K562 (cell line): ENCODE measurements at regions not wholly inside any gene's neighbourhood (a gene's known extent, or its start where the extent isn't known, plus 50 kb on each side); places are given as distances from the start of the nearest gene placed in this dataset.

Experiments used
- BMI1 ChIP-seq: fragments of 150-350 bp; IDR thresholded peaks from 2 replicates; pipeline ENCODE4 v1.6.1; 2014; ENCODE audit warnings: low read length
- PCBP1 ChIP-seq: fragments of 200-400 bp; formaldehyde crosslinking; IDR thresholded peaks from 2 replicates; pipeline ENCODE4 v1.6.1; 2018; ENCODE audit warnings: mild to moderate bottlenecking, low read depth, low read length; ENCODE audit not compliant: poor library complexity, severe bottlenecking
- POLR2A ChIP-seq: fragments of 450-650 bp; conservative IDR thresholded peaks from 2 replicates; pipeline ENCODE4 v1.6.1; 2016
- SMARCC2 ChIP-seq: fragments of 450-650 bp; IDR thresholded peaks from 2 replicates; pipeline ENCODE4 v1.6.1; 2017; ENCODE audit warnings: antibody characterized with exemption, moderate library complexity, mild to moderate bottlenecking, low read depth
- TF ChIP-seq, protein P1 (sequence below), 3 experiments: IDR thresholded peaks in 2 of 3; conservative IDR thresholded peaks in 1 of 3; 2 replicates each; pipeline ENCODE4 v1.5.1; 2011 to 2012; ENCODE audit warnings: low read length in 3 of 3, mild to moderate bottlenecking in 3 of 3, control low read depth in 2 of 3, improper control_type of control experiment in 1 of 3, inconsistent platforms in 1 of 3, low read depth in 1 of 3, mixed read lengths in 1 of 3, moderate library complexity in 1 of 3; ENCODE audit not compliant: insufficient read depth in 2 of 3
- TF ChIP-seq, protein P2 (sequence below): fragments of 200-800 bp; sonication (Bioruptor generic); IDR thresholded peaks from 2 replicates; pipeline ENCODE4 v1.6.1; 2016; ENCODE audit warnings: missing genetic modification characterization, missing compliant biosample characterization

DNA sequence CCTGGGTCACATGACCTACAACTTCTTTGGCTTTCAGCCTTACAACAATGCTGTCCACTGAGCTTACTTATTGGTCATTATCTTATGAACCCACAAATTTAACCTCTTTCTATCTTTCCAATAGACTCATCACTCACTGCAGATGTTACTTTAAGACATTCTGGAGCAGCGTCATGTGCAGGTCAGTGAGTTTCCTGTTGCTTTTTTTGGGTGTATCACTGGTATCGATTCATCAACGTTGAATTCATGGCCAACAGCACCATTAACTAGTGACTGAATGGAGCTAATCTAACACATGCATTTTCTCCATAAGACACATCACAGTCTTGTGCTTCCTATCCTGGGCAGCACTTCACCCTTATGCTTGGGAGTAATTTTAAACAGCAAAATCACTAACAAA lies 672.6 kb upstream of the CDH18 start:
- TF ChIP-seq SMARCC2, result no peak
- TF ChIP-seq POLR2A, result no peak
- no peak for TF ChIP-seq PCBP1
- TF ChIP-seq, protein P1, sequence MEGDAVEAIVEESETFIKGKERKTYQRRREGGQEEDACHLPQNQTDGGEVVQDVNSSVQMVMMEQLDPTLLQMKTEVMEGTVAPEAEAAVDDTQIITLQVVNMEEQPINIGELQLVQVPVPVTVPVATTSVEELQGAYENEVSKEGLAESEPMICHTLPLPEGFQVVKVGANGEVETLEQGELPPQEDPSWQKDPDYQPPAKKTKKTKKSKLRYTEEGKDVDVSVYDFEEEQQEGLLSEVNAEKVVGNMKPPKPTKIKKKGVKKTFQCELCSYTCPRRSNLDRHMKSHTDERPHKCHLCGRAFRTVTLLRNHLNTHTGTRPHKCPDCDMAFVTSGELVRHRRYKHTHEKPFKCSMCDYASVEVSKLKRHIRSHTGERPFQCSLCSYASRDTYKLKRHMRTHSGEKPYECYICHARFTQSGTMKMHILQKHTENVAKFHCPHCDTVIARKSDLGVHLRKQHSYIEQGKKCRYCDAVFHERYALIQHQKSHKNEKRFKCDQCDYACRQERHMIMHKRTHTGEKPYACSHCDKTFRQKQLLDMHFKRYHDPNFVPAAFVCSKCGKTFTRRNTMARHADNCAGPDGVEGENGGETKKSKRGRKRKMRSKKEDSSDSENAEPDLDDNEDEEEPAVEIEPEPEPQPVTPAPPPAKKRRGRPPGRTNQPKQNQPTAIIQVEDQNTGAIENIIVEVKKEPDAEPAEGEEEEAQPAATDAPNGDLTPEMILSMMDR (IDR thresholded peaks at IDR 0.05 in 2 of 3, conservative IDR thresholded peaks at IDR 0.05 in 1 of 3; ENCODE audit: insufficient read depth in 2 of 3, low read depth in 1 of 3, low read length in 3 of 3), result no peak
- TF ChIP-seq, protein P2, sequence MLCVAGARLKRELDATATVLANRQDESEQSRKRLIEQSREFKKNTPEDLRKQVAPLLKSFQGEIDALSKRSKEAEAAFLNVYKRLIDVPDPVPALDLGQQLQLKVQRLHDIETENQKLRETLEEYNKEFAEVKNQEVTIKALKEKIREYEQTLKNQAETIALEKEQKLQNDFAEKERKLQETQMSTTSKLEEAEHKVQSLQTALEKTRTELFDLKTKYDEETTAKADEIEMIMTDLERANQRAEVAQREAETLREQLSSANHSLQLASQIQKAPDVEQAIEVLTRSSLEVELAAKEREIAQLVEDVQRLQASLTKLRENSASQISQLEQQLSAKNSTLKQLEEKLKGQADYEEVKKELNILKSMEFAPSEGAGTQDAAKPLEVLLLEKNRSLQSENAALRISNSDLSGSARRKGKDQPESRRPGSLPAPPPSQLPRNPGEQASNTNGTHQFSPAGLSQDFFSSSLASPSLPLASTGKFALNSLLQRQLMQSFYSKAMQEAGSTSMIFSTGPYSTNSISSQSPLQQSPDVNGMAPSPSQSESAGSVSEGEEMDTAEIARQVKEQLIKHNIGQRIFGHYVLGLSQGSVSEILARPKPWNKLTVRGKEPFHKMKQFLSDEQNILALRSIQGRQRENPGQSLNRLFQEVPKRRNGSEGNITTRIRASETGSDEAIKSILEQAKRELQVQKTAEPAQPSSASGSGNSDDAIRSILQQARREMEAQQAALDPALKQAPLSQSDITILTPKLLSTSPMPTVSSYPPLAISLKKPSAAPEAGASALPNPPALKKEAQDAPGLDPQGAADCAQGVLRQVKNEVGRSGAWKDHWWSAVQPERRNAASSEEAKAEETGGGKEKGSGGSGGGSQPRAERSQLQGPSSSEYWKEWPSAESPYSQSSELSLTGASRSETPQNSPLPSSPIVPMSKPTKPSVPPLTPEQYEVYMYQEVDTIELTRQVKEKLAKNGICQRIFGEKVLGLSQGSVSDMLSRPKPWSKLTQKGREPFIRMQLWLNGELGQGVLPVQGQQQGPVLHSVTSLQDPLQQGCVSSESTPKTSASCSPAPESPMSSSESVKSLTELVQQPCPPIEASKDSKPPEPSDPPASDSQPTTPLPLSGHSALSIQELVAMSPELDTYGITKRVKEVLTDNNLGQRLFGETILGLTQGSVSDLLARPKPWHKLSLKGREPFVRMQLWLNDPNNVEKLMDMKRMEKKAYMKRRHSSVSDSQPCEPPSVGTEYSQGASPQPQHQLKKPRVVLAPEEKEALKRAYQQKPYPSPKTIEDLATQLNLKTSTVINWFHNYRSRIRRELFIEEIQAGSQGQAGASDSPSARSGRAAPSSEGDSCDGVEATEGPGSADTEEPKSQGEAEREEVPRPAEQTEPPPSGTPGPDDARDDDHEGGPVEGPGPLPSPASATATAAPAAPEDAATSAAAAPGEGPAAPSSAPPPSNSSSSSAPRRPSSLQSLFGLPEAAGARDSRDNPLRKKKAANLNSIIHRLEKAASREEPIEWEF (CRISPR knock-in tag), result no peak
- no peak for TF ChIP-seq BMI1
